ENCODE measurements at regions not wholly inside any gene's neighbourhood (a gene's known extent, or its start where the extent isn't known, plus 50 kb on each side); places are given as distances from the start of the nearest gene placed in this dataset.

- Histone ChIP-seq H3K27ac (ENCODE audit: extremely low read length, insufficient read depth, low read length) (no peak overlapping the region), H3K9me3 (ENCODE audit: low read length) (no peaks in the 10 kb centered on the region), H3K4me3 (replicated peaks in 1 of 3; ENCODE audit: insufficient read depth in 1 of 3, low read depth in 2 of 3, low read length in 3 of 3) (no peak overlapping the region), H3K4me2 (ENCODE audit: low read depth, low read length) (no peak overlapping the region), H3K27me3 (ENCODE audit: control insufficient read depth in 1 of 2, insufficient read depth in 2 of 2, low read length in 2 of 2) (peaks cover 0 to 4% of the 10 kb centered on the region in 2 experiments; a peak in 1 of 5 replicates), H3K4me1 (ENCODE audit: insufficient read depth, low read length) (no peaks in the 10 kb centered on the region), H3K36me3 (replicated peaks in 1 of 2; ENCODE audit: control insufficient read depth in 1 of 2, insufficient read depth in 2 of 2, low read length in 2 of 2) (no peaks in the 10 kb centered on the region), H3K9ac (ENCODE audit: insufficient read depth, low read depth, low read length) (no peak overlapping the region), H2AFZ (ENCODE audit: low read length) (no peak overlapping the region), H3K79me2 (ENCODE audit: insufficient read depth, low read length) (no peaks in the 10 kb centered on the region), H4K20me1 (ENCODE audit: insufficient read depth, low read length) (no peaks in the 10 kb centered on the region)
- intact Hi-C loops (cut with micrococcal nuclease; ENCODE audit: unreplicated experiment) = no loop called here
- 41% methylated on average over 6 of the region's 6 CpGs for WGBS (ENCODE audit: low lambda C conversion rate)
- no TSS peak for BruUV-seq (replicated peaks)
- no peak for ATAC-seq
- ChIA-PET POLR2A (no interaction called here), CTCF (ENCODE audit: low intra/inter-chr PET ratio, low total read pairs) (no interaction called here)
- no peak for DNase-seq (ENCODE audit: low spot score)
- no peak for TF ChIP-seq SMARCE1 (IDR thresholded peaks at IDR 0.05; ENCODE audit: borderline replicate concordance)
- no peak for TF ChIP-seq ZBTB14 (CRISPR knock-in tag; IDR thresholded peaks at IDR 0.05)
- TF ChIP-seq, protein P1, sequence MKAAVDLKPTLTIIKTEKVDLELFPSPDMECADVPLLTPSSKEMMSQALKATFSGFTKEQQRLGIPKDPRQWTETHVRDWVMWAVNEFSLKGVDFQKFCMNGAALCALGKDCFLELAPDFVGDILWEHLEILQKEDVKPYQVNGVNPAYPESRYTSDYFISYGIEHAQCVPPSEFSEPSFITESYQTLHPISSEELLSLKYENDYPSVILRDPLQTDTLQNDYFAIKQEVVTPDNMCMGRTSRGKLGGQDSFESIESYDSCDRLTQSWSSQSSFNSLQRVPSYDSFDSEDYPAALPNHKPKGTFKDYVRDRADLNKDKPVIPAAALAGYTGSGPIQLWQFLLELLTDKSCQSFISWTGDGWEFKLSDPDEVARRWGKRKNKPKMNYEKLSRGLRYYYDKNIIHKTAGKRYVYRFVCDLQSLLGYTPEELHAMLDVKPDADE (CRISPR knock-in tag; IDR thresholded peaks at IDR 0.05) = no peak
- TF ChIP-seq NCOA2 (CRISPR knock-in tag; IDR thresholded peaks at IDR 0.05) = no peak
- TF ChIP-seq CENPX (CRISPR knock-in tag; IDR thresholded peaks at IDR 0.05) = no peak
- no peak for TF ChIP-seq ZSCAN21 (CRISPR knock-in tag; IDR thresholded peaks at IDR 0.05; ENCODE audit: borderline replicate concordance)
- TF ChIP-seq, protein P2, sequence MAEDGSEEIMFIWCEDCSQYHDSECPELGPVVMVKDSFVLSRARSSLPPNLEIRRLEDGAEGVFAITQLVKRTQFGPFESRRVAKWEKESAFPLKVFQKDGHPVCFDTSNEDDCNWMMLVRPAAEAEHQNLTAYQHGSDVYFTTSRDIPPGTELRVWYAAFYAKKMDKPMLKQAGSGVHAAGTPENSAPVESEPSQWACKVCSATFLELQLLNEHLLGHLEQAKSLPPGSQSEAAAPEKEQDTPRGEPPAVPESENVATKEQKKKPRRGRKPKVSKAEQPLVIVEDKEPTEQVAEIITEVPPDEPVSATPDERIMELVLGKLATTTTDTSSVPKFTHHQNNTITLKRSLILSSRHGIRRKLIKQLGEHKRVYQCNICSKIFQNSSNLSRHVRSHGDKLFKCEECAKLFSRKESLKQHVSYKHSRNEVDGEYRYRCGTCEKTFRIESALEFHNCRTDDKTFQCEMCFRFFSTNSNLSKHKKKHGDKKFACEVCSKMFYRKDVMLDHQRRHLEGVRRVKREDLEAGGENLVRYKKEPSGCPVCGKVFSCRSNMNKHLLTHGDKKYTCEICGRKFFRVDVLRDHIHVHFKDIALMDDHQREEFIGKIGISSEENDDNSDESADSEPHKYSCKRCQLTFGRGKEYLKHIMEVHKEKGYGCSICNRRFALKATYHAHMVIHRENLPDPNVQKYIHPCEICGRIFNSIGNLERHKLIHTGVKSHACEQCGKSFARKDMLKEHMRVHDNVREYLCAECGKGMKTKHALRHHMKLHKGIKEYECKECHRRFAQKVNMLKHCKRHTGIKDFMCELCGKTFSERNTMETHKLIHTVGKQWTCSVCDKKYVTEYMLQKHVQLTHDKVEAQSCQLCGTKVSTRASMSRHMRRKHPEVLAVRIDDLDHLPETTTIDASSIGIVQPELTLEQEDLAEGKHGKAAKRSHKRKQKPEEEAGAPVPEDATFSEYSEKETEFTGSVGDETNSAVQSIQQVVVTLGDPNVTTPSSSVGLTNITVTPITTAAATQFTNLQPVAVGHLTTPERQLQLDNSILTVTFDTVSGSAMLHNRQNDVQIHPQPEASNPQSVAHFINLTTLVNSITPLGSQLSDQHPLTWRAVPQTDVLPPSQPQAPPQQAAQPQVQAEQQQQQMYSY (CRISPR knock-in tag; IDR thresholded peaks at IDR 0.05) = no peak
- no peak for TF ChIP-seq DZIP1 (CRISPR knock-in tag; IDR thresholded peaks at IDR 0.05)
- TF ChIP-seq, protein P3, sequence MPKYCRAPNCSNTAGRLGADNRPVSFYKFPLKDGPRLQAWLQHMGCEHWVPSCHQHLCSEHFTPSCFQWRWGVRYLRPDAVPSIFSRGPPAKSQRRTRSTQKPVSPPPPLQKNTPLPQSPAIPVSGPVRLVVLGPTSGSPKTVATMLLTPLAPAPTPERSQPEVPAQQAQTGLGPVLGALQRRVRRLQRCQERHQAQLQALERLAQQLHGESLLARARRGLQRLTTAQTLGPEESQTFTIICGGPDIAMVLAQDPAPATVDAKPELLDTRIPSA (CRISPR knock-in tag; IDR thresholded peaks at IDR 0.05; ENCODE audit: borderline replicate concordance) = no peak
- no peak for TF ChIP-seq NPAS2 (CRISPR knock-in tag; IDR thresholded peaks at IDR 0.05; ENCODE audit: borderline replicate concordance)
- TF ChIP-seq ZNF562 (CRISPR knock-in tag; IDR thresholded peaks at IDR 0.05; ENCODE audit: borderline replicate concordance) = no peak
- no peak for TF ChIP-seq NR3C1 (CRISPR knock-in tag; IDR thresholded peaks at IDR 0.05)
- no peak for FAIRE-seq
- in situ Hi-C loops (cut with HindIII; ENCODE audit: extremely low pct_ligation_motif_present, low pct_unique_long_range_greater_than_20kb) = no loop called here
Measured at GRCh38 chr18:45494811-45495210, 120.5 kb upstream of the SLC14A2 start.
